Renal cortical epithelial cell (primary cell): ENCODE measurements at regions not wholly inside any gene's neighbourhood (a gene's known extent, or its start where the extent isn't known, plus 50 kb on each side); places are given as distances from the start of the nearest gene placed in this dataset.
"Not testable (repeated sequence)": the region's sequence is repeated elsewhere in the genome, so short reads cannot be mapped to it uniquely, and the experiment has no call there.

ENCODE experiments used
- DNase-seq: peaks from one replicate; pipeline ENCODE4 v3.0.0-alpha.2; 2011; ENCODE audit warnings: low read depth

DNA sequence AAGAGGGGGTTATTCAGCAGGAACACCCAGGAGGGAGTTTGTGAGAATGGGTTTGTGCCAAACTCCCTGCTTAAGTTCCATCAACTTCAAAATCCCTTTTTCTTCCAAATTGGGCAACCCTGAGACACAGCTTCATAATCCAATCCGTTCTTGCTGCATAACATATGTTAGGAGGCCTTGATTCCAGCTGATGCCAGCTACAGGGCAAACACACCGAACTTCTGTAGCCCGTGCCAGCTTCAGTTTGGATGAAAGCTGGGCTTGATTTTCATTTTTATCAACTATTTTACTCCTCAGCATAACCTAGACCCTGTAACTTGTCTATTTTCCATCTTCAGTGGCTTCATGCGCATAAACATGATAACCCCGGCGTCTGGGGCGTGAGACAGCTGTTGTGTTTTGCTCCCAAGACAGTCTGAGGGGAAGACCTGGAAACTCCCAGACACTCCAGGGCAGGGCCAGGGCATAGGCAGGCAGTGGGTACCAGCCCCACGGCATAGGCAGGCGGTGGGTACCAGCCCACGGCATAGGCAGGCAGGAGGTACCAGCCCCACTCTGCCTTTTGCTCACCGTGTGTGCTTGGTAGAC is 220.4 kb downstream of the C16orf95 start:
- no peak for DNase-seq

DNA sequence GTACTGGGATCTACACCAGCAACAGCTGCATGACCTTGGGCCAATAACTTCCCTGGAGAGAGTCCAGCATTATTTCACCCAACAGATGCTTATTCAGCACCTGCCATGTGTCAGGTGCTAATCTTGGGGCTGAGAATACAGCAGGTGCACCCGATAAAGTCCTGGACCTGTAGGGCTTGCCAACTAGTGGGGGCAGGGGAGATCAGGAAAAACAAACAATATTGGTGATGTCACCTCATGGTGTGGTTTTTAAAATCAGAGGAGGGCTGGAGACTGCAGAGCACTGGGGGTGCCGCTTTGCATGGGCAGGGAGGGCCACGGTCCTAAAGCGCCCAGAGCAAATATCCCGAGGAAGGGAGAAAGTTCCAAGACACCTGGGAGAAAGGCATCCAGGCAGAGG is 218.8 kb downstream of the C16orf95 start:
- DNase-seq, result no peak

DNA sequence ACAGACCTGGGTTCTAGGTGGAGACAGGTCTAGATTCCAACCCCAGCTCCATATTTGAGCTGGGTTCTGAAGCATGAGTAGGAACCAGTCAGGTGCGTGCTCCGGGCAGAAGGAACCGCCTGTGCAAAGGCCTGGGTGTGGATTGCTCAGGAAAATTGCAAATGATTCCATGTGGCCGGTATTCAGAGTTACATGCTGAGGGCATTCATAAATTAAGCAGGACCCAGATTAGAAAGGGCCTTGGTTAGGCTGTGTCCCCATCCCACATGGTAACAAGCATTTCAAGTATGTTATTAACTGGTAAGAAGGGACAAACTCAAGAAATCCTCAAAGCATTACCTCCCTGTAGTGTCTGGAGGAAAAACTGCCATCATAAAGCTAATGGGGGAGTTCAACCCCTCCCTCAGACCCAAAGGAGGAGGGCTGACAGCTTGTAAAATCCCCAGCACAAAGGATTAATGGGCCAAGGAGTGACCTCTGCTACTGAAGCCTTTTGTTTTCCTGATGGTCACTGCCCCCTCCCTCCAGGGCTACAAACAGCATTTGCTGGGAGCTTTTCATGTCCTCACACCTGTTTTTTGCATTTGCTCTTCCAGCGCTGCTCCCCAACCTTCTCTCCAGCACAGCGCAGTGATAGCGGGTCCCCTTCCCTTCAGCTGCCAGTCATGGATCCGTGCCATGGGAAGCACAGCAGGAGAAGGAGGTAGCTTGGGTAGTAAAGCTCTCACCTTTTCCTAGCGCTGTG is 218.0 kb downstream of the C16orf95 start:
- no peak for DNase-seq

DNA sequence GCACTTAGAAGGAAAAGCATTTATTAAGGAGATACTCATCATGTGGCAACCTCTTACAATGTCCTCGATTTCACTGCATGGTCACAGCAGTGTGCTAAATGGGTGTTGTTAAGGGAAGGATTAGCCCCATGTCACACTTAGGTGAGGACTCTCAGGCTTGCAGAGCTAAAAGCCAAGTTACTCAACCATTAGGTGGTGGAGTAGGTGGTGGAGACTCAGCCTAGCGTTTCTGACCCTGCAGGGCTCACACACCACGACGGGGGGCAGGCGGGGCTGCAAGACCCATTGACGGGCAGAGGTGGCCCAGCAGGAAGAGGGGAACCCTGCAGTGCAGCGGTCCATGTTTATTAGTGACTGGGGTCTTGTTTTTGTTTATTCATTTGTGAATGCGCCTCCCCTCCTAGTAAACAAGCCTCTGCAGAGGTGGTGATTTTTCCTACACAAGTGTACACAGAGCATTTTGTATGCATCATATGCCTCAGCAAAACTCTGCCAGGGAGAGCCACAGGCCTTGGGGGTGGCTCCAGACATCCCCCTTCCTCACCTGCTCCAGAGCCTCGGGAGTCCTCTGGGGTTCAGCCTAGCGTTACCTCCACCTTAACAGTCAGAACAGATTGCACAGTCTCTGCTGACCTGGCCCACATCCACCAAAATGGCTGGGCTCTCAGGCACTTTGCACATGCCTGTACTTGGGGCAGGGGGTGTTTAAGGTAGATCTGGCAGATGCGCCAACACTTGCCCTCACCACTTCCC is 216.7 kb downstream of the C16orf95 start:
- no peak for DNase-seq

DNA sequence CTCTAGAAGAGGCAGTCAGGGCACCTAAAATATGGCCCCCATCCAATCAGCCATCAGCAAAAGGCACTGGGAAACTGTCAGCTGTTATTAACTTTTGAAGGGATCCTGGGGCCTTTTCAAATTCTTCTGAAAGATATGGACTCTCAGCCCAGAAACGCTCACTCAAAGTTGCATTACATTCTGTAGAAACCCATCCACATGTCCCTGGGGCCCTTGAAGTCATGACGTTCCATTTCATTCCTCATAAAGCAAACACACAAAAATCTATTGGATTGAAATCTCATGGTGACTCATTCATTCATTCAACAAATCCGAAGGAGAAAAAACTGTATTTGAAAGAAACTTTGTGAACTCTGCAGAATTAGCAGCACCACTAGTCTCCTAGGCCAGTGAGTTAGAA is 215.3 kb downstream of the C16orf95 start:
- no peak for DNase-seq

DNA sequence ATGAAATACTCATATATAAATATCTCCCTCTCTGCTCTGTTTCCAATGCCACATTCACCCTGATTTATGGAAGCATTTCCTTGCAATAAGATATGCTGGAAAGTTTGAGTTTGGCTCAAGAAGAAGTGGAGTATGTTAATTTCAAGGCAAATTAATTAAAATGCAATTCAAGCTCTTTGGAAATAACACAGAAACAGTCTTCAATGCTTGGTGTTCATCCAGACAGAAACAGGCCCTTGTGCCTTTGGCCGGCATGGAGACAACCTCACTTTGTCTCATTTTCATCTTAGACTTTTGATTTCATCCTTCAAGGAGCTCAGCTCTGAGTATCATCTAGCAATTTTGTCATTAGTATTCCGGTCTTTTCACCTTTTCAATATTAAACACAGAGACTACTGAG is 210.0 kb downstream of the C16orf95 start:
- DNase-seq, result no peak

DNA sequence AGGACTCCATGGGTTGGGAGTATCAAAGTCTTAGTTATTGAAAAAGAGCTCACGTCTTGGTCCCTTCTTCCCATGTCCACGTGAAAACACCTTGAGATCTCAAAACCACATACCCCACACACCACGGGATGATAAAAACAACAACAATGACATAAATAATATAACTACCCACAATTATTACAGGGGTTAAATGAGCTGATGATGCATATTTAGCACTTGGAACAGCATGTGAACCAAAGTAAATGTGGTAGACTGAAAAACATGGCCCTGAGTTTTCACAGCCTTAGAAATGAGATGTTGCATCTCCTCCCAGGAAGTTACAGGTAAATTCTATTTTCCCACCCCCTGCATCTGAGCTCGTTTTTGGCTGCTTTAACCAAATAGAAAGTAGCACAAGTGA is 208.9 kb downstream of the C16orf95 start:
- DNase-seq, result no peak

DNA sequence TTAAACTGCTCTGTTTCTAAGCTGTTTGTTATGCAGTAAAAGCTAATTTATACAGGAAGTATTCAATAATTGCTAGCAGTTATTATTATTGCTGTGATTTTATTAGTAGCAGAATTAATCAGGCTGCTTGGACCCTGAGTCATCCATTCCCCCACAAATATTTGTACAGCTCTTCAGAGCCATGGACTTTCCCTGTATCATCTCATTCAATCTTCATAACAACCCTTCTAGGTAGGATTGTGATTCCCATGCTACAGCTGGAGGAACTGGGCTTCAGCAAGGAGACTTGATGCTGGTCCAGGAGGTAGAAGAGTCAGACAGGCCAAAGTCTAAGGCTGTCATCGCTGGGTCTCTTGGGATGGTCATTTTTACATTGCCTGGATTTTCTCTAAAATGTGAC is 208.3 kb downstream of the C16orf95 start:
- DNase-seq, result no peak

DNA sequence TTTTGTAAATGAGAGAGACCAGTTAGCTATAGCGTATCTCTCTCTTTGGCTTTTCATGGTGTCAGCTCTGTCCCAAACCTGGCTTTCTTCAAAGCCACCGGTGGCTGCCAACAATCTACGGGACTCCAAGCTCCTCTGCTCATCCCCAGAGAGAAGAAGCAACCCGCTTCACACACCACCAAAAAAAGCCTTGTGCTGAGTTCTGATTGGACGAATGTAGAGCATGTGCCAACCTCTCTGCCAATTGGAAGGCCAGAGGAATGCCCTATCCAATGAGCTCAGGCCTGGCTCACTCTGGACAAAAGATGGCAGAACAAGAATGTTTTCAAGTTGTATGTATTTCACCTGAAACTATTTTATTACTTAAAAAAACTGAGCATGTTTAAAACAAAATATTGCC is 202.4 kb downstream of the C16orf95 start:
- no peak for DNase-seq

DNA sequence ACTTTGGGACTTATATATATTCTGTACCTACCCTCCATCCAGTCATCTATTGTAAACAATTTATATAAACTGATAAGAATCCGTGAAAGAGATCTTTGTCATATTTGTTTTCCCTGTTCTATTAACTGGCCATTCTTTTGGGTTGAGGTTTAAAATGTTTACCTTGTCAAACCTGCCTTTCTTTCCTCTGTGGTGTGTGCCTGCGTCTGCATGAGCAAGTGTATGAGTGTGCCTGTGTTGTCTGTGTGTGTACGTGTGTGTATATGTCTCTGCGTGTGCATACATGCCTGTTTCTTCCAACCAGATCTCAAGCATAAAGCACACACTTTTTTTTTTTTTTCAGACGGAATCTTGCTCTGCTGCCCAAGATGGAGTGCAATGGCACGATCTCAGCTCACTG is 201.5 kb downstream of the C16orf95 start:
- DNase-seq, result no peak

DNA sequence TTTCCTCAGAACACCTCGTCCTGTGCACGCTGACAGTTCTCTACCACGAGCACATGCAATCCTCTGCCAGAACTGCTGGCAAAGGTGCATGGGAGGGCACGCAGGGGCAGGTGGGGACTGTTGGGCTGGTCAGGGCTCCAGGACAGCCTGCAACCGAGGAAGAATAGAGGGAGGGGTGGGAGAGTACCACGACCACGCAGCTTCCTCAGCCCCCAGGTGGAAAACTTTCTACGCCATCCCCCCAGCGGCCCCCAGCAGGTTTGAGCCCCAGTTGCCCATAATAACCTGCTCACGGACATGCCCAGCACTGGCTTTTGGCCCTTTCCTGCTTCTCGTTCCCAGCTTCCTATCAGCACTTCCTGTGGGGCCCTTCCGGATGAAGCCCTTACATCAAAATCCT is 199.3 kb downstream of the C16orf95 start:
- DNase-seq, result no peak

DNA sequence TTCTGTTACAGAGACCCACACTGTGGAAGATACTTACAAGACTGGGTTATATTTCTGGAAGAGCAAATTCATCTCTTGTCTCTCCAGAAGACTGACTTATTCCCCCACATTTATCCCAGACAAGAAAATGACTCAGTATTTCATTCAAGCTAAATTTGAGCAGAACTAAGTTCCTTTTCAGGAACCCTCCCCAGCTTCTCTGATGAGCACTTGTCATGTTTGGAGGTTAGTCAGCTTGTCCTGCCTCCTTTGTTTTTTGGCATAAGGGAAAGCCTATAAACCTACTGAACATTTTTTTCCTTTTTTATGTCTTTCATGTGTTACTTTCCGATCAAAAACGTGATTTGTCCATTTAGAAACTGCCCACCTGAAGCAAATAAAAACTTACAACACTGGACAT is 198.0 kb downstream of the C16orf95 start:
- no peak for DNase-seq

DNA sequence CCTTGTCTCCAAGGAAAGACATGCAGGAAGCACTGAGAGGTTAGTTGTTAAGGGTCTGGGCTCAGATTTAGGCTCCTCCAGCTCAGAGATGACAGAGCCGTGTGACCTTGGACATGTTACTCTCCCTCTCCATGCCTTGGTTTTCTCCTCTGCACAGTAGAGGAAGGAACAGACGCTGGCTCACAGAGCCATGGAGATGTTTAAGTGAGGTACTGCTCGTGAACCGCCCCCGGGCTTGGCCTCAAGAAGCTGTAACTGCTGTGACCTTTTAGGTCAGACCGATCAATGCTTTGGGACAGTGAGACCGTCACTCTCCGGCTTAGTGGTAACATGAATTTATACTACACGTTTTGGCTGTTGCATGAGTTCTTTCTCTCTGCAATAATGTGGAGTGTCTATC is 197.4 kb downstream of the C16orf95 start:
- DNase-seq, result no peak

DNA sequence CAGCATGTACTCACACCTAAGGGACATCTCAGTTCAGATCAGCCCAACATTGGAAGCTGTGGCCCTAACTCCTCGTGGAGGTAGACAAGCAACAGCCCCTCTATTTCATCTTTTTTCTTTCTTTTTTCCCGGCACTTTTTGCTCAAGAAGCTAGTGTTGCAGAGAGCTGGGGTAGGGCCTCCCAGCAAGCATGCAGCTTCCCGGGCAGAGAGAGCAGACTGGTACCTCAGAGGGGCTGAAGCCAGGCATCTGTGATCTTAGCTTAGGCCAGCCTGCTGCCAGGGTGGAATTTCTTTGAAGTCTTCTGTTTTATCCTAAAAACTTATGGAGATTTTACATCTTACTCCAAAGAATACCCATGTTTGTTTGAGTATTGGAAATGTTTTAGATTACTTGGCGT is 195.4 kb downstream of the C16orf95 start:
- DNase-seq, result no peak

DNA sequence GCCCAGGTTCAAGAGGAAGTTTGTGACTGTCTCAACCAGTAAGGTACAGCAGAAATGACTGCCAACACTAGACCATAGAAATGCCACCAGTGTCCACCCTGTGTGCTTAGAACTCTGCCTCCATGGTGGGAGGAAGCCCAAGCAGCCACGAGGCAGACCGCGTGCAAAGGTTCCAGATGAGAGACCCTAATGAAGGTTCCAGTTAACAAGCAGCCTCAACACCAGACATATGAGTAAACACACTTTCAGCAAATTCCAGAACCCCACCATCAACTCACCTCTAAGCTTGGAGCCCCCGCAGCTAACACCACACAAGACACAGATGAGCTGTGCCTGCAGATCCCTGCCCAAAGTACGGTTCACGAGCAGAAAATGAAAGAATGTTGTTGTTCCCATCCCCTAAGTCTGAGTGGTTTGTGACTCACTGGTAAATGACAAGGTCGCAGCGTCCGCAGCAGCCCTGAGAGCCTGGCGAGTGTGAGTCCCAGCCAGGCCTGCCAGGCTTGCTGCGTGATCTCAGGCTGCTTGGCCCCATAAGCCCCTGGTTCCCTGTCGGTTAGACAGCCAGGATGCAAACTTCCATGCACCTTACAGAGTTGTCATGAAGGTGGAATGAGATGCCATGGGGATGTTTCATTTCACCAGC is 193.7 kb downstream of the C16orf95 start:
- no peak for DNase-seq

DNA sequence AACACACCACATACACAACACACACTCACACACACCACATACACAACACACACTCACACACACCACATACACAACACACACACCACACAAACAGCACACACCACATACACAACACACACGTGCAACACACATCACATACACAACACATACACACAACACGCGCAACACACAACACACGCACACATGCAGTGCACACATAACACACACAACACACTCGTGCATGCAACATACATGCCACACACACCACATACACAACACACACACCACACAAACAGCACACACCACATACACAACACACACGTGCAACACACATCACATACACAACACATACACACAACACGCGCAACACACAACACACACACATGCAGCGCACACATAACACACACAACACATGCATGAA is 192.8 kb downstream of the C16orf95 start:
- DNase-seq, result not testable (repeated sequence)

DNA sequence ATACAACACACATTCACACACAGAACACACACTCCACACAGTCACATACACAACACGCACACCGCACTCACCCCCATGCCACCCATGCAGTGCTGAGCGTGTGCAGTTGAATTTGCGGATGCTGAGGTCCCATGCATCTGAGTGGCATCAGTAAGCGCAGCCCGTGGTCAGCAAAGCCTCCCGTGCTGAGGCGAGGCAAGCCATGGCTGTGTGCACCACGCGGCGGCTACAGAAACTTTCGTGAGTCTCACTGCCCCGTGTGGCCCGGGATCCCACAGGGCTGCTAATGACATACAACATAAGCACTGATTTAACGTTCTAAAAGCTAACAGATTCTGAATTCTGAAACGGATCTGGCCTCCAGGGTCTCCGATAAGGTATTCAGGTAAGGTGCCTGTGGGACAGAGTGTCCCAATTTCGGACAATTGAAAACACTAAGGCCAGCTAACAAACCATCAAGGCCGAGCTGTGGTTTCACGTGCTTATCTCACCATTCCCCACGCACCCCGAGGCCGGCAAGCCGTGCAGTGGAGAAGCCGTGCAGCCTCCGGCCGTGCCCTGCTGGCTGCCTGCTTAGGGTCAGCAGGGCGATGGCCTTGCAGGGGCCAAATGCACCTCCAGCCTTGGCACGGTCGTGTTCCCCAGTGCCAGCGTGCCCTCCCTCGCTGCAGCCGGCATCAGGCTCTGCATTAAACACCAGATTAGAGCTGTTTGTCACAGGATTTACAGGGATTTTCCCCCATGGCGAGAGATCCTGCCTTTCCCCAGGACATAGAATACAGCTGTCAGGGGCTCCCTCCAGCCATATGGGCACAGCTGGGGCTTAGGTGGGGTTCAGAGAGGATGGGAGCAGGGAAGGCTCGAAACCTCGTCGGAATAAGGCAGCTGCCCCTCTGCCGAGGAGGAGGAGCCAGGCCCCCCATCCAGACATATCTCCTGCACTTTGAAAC is 191.7 kb downstream of the C16orf95 start:
- no peak for DNase-seq

DNA sequence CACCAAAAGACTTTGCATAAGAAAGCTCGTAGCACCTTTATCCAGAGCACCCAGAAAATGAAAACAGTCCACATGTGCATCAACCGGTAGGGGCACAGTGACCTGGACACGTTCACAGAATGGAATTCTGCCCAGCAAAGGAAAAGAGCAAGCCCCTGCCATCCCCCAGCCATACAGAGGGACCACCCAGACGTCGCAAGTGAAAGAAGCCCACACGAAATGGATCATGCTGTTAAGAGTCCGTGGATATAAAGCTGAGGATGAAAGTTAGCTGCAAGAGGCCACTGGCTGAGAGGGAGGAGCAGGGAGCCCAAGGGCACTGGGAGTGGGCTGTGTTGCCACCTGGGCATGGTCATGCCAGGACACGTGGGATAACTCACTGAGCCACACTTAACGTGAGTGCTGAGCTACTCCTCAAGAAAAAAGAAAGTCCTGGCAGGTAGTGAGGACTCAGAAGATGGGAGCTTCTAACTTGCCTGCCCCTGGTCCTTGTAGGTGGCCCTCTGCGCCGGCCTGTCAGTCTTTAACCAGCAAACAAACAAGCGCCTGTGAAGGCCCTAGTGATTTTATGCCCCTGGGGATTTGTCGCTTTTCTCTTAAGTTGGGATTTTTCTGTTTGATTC is 190.7 kb downstream of the C16orf95 start:
- no peak for DNase-seq

DNA sequence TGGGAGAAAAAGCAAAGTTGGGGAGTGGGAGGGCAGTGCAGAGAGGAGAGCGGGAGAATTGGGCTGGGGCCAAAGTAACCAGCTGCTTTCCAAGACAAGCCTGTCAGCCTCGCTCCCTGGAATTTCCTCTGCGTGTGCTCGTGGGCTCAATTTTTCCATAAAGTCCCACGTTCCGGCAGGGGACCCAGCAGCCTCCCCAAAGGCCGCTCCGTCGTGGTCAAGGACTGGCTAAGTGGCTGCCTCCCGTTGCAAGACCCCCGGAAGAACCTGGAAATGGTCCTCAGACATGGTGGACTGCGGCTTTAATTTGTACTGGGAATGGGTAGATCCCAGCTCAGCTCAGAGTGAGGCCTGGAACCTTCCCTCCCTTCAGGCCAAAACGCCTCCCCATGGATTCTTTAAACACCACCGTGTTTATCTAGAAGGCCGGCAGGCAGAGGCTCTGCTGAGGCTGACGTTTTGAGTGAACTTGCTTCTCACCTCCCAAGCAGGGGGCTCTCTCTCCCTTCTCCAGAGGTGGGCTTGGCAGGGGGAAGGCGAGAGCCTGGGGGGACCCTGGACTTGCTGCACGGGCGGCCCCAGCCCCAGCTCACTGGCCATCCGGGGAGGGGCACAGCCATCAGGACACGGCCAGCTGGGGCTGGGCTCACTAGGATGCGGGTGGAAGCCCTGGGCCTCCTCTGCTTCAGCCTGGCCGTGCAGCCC is 190.0 kb downstream of the C16orf95 start:
- no peak for DNase-seq

DNA sequence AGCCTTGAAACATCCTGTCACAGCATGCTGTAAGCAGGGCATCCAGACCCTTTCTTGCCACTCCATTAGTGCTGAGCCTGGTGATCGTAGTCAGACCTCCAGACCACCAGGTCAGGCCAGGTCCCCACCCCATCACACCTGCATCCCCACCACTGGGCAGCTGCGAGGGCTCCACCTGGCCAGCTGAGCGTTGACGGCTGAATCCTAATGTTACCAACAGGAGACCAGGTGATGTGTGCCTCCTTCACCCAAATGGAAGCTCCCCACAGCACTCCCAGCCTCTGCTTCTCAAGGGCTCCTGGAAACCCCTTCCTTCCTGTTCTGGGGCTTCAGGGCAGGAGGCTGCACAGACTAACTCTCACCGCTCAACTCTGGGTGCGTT is 189.4 kb downstream of the C16orf95 start:
- DNase-seq, result no peak
